ENCODE measurements at regions not wholly inside any gene's neighbourhood (a gene's known extent, or its start where the extent isn't known, plus 50 kb on each side); places are given as distances from the start of the nearest gene placed in this dataset.

DNA sequence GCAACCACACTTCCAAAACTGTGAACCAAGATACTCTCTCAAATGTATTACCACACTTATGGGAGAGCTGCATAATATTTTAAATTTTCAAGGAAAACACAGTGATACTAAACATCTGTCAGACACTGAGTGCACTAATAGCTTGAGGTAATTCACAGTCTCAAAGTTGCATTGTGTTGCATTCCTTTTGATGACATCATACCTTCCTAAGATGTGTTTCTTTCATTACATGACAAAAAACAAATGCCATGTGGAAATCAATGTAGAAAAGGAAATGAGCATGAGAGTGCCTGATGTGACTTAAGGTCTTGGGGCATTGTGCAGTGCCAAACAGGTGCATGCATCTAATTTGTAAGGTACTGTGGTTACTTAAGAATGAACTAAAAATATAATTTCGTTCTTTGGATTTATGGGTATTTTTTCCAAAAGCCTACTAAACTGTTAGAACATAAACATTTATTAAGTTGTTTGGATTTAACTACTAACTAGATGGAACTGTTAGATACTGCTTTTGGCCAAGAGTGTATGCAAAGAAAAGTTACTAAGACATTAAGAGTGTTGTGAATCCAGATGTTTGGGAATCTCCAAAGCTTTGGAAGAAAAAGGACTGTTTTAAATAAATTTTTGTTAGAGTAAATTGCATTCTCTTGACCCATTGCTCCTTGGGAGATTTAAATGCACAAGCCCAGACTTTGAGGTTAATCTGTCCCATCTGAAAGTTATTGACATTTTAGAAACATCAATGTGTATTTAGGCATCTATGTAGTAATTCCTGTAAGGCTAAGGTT is 496.2 kb upstream of the SEMA3D start:
- TF ChIP-seq, protein P1, sequence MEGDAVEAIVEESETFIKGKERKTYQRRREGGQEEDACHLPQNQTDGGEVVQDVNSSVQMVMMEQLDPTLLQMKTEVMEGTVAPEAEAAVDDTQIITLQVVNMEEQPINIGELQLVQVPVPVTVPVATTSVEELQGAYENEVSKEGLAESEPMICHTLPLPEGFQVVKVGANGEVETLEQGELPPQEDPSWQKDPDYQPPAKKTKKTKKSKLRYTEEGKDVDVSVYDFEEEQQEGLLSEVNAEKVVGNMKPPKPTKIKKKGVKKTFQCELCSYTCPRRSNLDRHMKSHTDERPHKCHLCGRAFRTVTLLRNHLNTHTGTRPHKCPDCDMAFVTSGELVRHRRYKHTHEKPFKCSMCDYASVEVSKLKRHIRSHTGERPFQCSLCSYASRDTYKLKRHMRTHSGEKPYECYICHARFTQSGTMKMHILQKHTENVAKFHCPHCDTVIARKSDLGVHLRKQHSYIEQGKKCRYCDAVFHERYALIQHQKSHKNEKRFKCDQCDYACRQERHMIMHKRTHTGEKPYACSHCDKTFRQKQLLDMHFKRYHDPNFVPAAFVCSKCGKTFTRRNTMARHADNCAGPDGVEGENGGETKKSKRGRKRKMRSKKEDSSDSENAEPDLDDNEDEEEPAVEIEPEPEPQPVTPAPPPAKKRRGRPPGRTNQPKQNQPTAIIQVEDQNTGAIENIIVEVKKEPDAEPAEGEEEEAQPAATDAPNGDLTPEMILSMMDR (IDR thresholded peaks at IDR 0.05) = no peak
- no peak for TF ChIP-seq EP300 (IDR thresholded peaks at IDR 0.05)
